Smooth muscle cell (in vitro differentiated cells): ENCODE measurements at regions not wholly inside any gene's neighbourhood (a gene's known extent, or its start where the extent isn't known, plus 50 kb on each side); places are given as distances from the start of the nearest gene placed in this dataset.

Experiments used
- DNase-seq: peaks from one replicate; lab custom pipeline; 2025; ENCODE audit not compliant: unreplicated experiment; lab: John Stamatoyannopoulos, UW
- H2AFZ ChIP-seq: fragments of 200-600 bp; sonication (generic); 2 replicates; pipeline ENCODE4 v1.6.0; 2016; ENCODE audit warnings: antibody characterized with exemption, low read depth, mild to moderate bottlenecking
- H3F3A ChIP-seq: fragments of 200-600 bp; sonication (generic); 2 replicates; pipeline ENCODE4 v1.6.0; 2017; ENCODE audit warnings: antibody characterized with exemption, low read depth
- H3K27ac ChIP-seq: fragments of 200-600 bp; sonication (generic); 2 replicates; pipeline ENCODE4 v1.5.1; 2016; ENCODE audit warnings: low read depth, mild to moderate bottlenecking
- H3K27me3 ChIP-seq: fragments of 200-600 bp; sonication (generic); 2 replicates; pipeline ENCODE4 v1.6.1; 2016; ENCODE audit warnings: low read depth, mild to moderate bottlenecking
- H3K36me3 ChIP-seq: fragments of 200-600 bp; sonication (generic); 2 replicates; pipeline ENCODE4 v1.5.1; 2016; ENCODE audit warnings: low read depth
- H3K4me1 ChIP-seq: fragments of 200-600 bp; sonication (generic); 2 replicates; pipeline ENCODE4 v1.5.1; 2016; ENCODE audit warnings: low read depth
- H3K4me2 ChIP-seq: fragments of 200-600 bp; sonication (generic); 2 replicates; pipeline ENCODE4 v1.6.0; 2016; ENCODE audit warnings: mild to moderate bottlenecking
- H3K4me3 ChIP-seq: fragments of 200-600 bp; sonication (generic); 2 replicates; pipeline ENCODE4 v1.5.1; 2016; ENCODE audit warnings: mild to moderate bottlenecking
- H3K79me2 ChIP-seq: fragments of 200-600 bp; sonication (generic); 2 replicates; pipeline ENCODE4 v1.6.0; 2016; ENCODE audit warnings: low read depth, mild to moderate bottlenecking
- H3K9ac ChIP-seq: fragments of 200-600 bp; sonication (generic); 2 replicates; pipeline ENCODE4 v1.6.0; 2016; ENCODE audit warnings: low read depth
- H3K9me3 ChIP-seq: fragments of 200-600 bp; sonication (generic); replicated peaks from 2 replicates; pipeline ENCODE4 v1.5.1; 2016; ENCODE audit warnings: low read depth
- H4K20me1 ChIP-seq: fragments of 200-600 bp; sonication (generic); 2 replicates; pipeline ENCODE4 v1.6.0; 2016; ENCODE audit warnings: low read depth
- WGBS: methylation state at CpG from one replicate; pipeline ENCODE4 v1.1.7; 2016; ENCODE audit warnings: low lambda C conversion rate; 5-methylcytosine and 5-hydroxymethylcytosine counted together
- TF ChIP-seq, protein P1 (sequence below): fragments of 200-600 bp; sonication (generic); IDR thresholded peaks from 2 replicates; pipeline ENCODE4 v1.5.1; 2017; ENCODE audit warnings: borderline replicate concordance, mild to moderate bottlenecking, antibody characterized with exemption; ENCODE audit not compliant: insufficient read depth, poor library complexity, severe bottlenecking

DNA sequence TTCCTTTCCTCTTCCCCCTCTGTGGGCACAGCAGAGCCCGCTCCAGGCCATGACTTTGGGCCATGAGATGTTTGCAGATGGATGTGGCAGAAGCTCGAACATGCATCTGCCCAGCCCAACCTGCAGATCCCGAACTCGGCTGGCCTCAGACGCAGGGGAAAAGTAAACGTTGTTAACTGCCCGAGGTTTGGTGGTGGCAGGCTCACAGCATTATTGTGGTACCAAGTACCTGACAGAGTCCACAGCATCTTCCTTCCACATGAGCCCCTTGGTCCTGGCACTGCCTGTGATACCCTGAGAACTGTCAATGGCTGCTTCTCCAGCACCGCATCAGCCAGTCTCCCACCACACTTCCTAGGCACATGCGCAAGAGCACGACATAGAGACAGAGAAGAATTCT lies 424.3 kb downstream of the OCA2 start:
- Histone ChIP-seq H4K20me1 (no peaks in the 10 kb centered on the region), H3K9ac (no peak overlapping the region), H3K79me2 (no peaks in the 10 kb centered on the region), H2AFZ (no peak overlapping the region), H3K36me3 (no peaks in the 10 kb centered on the region), H3K27me3 (no peaks in the 10 kb centered on the region), H3K27ac (no peak overlapping the region), H3K4me2 (no peak overlapping the region), H3K4me1 (peaks cover 9% of the 10 kb centered on the region), H3K9me3 (no peaks in the 10 kb centered on the region), H3K4me3 (no peak overlapping the region), H3F3A (no peaks in the 10 kb centered on the region)
- no peak for DNase-seq
- 84% methylated on average over 10 of the region's 10 CpGs for WGBS
- TF ChIP-seq, protein P1, sequence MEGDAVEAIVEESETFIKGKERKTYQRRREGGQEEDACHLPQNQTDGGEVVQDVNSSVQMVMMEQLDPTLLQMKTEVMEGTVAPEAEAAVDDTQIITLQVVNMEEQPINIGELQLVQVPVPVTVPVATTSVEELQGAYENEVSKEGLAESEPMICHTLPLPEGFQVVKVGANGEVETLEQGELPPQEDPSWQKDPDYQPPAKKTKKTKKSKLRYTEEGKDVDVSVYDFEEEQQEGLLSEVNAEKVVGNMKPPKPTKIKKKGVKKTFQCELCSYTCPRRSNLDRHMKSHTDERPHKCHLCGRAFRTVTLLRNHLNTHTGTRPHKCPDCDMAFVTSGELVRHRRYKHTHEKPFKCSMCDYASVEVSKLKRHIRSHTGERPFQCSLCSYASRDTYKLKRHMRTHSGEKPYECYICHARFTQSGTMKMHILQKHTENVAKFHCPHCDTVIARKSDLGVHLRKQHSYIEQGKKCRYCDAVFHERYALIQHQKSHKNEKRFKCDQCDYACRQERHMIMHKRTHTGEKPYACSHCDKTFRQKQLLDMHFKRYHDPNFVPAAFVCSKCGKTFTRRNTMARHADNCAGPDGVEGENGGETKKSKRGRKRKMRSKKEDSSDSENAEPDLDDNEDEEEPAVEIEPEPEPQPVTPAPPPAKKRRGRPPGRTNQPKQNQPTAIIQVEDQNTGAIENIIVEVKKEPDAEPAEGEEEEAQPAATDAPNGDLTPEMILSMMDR: no peak

DNA sequence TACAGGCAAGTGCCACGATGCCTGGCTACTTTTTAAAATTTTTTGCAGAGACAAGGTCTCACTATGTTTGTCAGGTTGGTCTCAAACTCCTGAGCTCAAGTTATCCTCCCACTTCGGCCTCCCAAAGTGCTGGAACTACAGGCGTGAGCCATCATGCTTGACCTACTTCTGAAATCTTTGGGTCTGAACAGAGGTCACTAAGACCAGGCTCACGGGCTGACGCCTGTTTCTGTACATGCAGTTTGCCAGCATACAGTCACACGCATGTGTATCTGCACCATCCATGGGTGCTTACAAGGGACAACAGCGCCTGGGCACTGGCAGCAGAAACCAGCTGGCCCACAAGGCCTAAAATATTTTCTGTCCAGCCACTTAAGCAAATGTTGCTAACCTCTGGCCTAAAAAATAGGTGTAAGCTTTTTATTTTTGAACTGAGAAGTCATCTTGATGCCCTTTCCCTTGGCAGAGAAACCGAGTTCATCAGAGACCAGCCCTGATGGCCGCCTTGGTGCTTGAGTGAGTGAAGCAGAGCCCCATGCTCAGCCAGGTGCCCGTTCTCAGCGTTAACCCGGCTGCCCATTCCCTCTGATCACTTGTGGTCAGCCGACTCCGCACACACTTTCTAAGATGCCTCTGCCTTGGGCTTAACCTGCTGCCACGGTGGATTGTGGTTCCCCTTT lies 425.2 kb downstream of the OCA2 start:
- Histone ChIP-seq H3K27me3 (no peaks in the 10 kb centered on the region), H3K4me3 (no peak overlapping the region), H3K36me3 (no peaks in the 10 kb centered on the region), H4K20me1 (no peaks in the 10 kb centered on the region), H3K9ac (no peak overlapping the region), H3K9me3 (no peaks in the 10 kb centered on the region), H3K4me1 (no peaks in the 10 kb centered on the region), H3K27ac (no peak overlapping the region), H3F3A (no peaks in the 10 kb centered on the region), H3K79me2 (no peaks in the 10 kb centered on the region), H2AFZ (no peak overlapping the region), H3K4me2 (no peak overlapping the region)
- DNase-seq: no peak
- 95% methylated on average over 15 of the region's 15 CpGs for WGBS
- TF ChIP-seq, protein P1: no peak

DNA sequence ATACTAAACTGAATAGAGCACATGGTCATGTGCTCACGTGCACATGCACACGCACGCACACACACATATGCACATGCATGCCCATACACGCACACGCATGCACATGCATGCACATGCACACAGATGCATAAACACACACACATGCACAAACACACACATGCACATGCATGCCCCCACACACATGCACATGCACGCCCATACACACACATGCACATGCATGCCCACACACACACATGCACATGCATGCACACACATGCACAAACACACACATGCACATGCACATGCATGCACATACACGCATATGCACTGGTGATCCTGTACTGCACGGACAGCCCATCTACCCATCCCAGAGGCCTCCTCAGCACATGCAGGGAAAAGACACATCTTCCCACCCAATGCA lies 426.6 kb downstream of the OCA2 start:
- no peak for DNase-seq
- no peaks in the 10 kb centered on the region for H3K36me3 ChIP-seq
- WGBS: 94% methylated on average over 8 of the region's 8 CpGs
- H3K4me1 ChIP-seq: no peaks in the 10 kb centered on the region
- H3K9me3 ChIP-seq: no peaks in the 10 kb centered on the region
- H3K27ac ChIP-seq: no peak overlapping the region
- H4K20me1 ChIP-seq: no peaks in the 10 kb centered on the region
- no peak overlapping the region for H2AFZ ChIP-seq
- H3K4me3 ChIP-seq: no peak overlapping the region
- H3K27me3 ChIP-seq: no peaks in the 10 kb centered on the region
- H3K79me2 ChIP-seq: no peaks in the 10 kb centered on the region
- H3K9ac ChIP-seq: no peak overlapping the region
- H3K4me2 ChIP-seq: no peak overlapping the region
- H3F3A ChIP-seq: no peaks in the 10 kb centered on the region
- TF ChIP-seq, protein P1: no peak

DNA sequence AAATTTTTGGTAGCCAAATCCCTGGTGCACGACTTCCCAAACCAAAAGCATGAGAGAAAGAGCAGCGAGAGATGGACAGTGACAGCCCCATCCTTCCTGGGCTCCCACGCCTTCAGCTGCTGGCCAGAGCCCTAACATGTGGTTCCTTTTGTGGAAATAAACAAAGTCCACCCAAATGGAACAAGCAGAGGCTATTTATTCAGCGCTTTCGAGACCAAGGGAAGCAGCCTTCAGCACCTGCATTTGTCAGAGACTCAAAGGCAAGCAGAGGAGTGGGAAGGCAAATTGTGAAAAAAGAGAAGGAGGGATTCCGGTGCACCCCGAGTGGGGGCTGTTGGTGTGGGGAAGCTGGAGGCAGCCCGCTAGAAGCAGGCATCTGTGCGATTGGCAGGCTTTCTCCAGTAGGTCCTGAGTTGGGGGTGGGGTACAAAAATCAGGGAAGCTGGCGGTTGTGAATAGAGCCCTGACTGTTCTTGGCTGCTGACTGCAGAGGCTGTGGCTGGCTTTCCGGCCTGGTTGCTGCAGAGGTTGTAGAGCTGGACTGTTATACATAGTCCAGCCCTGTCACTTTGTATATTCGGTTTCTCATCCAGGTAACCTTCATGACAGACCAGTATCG lies 427.2 kb downstream of the OCA2 start:
- no peaks in the 10 kb centered on the region for H3F3A ChIP-seq
- H3K79me2 ChIP-seq: no peaks in the 10 kb centered on the region
- H4K20me1 ChIP-seq: no peaks in the 10 kb centered on the region
- no peak overlapping the region for H3K4me2 ChIP-seq
- no peaks in the 10 kb centered on the region for H3K4me1 ChIP-seq
- WGBS: 92% methylated on average over 13 of the region's 13 CpGs
- no peak overlapping the region for H3K9ac ChIP-seq
- no peak overlapping the region for H2AFZ ChIP-seq
- DNase-seq: no peak
- no peak overlapping the region for H3K4me3 ChIP-seq
- H3K27me3 ChIP-seq: no peaks in the 10 kb centered on the region
- H3K9me3 ChIP-seq: no peaks in the 10 kb centered on the region
- no peak overlapping the region for H3K27ac ChIP-seq
- TF ChIP-seq, protein P1: no peak
- H3K36me3 ChIP-seq: no peaks in the 10 kb centered on the region
